Lung (tissue), 11 donors: ENCODE measurements at regions not wholly inside any gene's neighbourhood (a gene's known extent, or its start where the extent isn't known, plus 50 kb on each side); places are given as distances from the start of the nearest gene placed in this dataset.
"Not testable (repeated sequence)": the region's sequence is repeated elsewhere in the genome, so short reads cannot be mapped to it uniquely, and the experiment has no call there.

Experiments used
- ATAC-seq: fragments of 200-7000 bp; cut with Tn5 transposase; one replicate; pipeline ENCODE4 v1.9.1; 2020; ENCODE audit warnings: moderate number of reproducible peaks; ENCODE audit not compliant: insufficient read depth, low FRiP score
- DNase-seq, 3 donors: peaks; one replicate each; pipeline ENCODE4 v3.0.0-alpha.2; 2013 to 2017
- H3K27ac ChIP-seq, 2 donors: one replicate each; pipeline ENCODE4 v1.5.1; 2013; ENCODE audit warnings: mild to moderate bottlenecking in 2 of 2, moderate library complexity in 2 of 2, control low read depth in 1 of 2, inconsistent platforms in 1 of 2, low read depth in 1 of 2, low read length in 1 of 2
- H3K27me3 ChIP-seq, 3 donors: one replicate each; pipeline ENCODE4 v1.5.1; 2013; ENCODE audit warnings: low read length in 2 of 3; ENCODE audit not compliant: control insufficient read depth in 3 of 3, insufficient read depth in 3 of 3
- H3K36me3 ChIP-seq, 4 donors: one replicate each; pipeline ENCODE4 v1.5.1; 2013; ENCODE audit warnings: low read length in 4 of 4, mild to moderate bottlenecking in 1 of 4, moderate library complexity in 1 of 4; ENCODE audit not compliant: control insufficient read depth in 4 of 4, insufficient read depth in 4 of 4
- H3K4me1 ChIP-seq, 5 donors: one replicate each; pipeline ENCODE4 v1.5.1; 2013; ENCODE audit warnings: low read length in 5 of 5, mild to moderate bottlenecking in 2 of 5, moderate library complexity in 1 of 5; ENCODE audit not compliant: control insufficient read depth in 5 of 5, insufficient read depth in 5 of 5
- H3K4me3 ChIP-seq: one replicate; pipeline ENCODE4 v1.5.1; 2013; ENCODE audit warnings: mild to moderate bottlenecking, control low read depth, moderate library complexity
- H3K9ac ChIP-seq, 2 donors: one replicate each; pipeline ENCODE4 v1.5.1; 2013; ENCODE audit warnings: low read length in 2 of 2, control low read depth in 1 of 2; ENCODE audit not compliant: insufficient read depth in 1 of 2
- H3K9me3 ChIP-seq, 4 donors: one replicate each; pipeline ENCODE4 v1.5.1; 2013; ENCODE audit warnings: low read length in 3 of 4, mild to moderate bottlenecking in 1 of 4, moderate library complexity in 1 of 4; ENCODE audit not compliant: control insufficient read depth in 4 of 4, insufficient read depth in 3 of 4
- CTCF ChIP-seq: IDR thresholded peaks from 2 replicates; pipeline ENCODE4 v1.5.1; 2012; ENCODE audit warnings: mild to moderate bottlenecking; ENCODE audit errors: control extremely low read depth, extremely low read depth
- WGBS, 2 donors: extraction: QIAGEN DNeasy Blood & Tissue Kit; methylation state at CpG; one replicate each; pipeline ENCODE4 v1.1.7; 2013; 5-methylcytosine and 5-hydroxymethylcytosine counted together
- donor health status: control.
- donor health status: control.
- donor health status: Bipolar disorder and iron deficiency.
- donor health status: healthy.
- donor health status: DM: yes; HTN: yes; CAD: no.

- Histone ChIP-seq H3K9me3 (peaks cover 0 to 2% (median 0%) of the 10 kb centered on the region in 4 donors), H3K27ac (no peak overlapping the region), H3K9ac (no peak overlapping the region), H3K36me3 (no peaks in the 10 kb centered on the region), H3K4me3 (no peak overlapping the region), H3K27me3 (no peaks in the 10 kb centered on the region), H3K4me1 (peaks cover 0 to 2% (median 0%) of the 10 kb centered on the region in 5 donors)
- no peak for DNase-seq
- ATAC-seq: no peak
- TF ChIP-seq CTCF: no peak
Measured at GRCh38 chr6:130720076-130720715, 107.0 kb upstream of the SMLR1 start.

- TF ChIP-seq CTCF: no peak
- DNase-seq: no peak
Measured at GRCh38 chr6:130724089-130724488, 103.1 kb upstream of the SMLR1 start.

GRCh38 chr6:130725551-130725950, 101.7 kb upstream of the SMLR1 start:
- no peak overlapping the region for H3K4me3 ChIP-seq
- H3K9me3 ChIP-seq: peaks cover 0 to 1% (median 0%) of the 10 kb centered on the region in 4 donors
- no peak overlapping the region for H3K9ac ChIP-seq
- DNase-seq: peak in 1 of 3 donors; percentile 2
- no peak for TF ChIP-seq CTCF
- no peak for ATAC-seq
- peaks cover 0 to 1% (median 0%) of the 10 kb centered on the region in 5 donors for H3K4me1 ChIP-seq
- H3K27ac ChIP-seq: no peak overlapping the region
- no peaks in the 10 kb centered on the region for H3K36me3 ChIP-seq
- no peaks in the 10 kb centered on the region for H3K27me3 ChIP-seq

More at GRCh38 chr6:130724089-130724488, 103.1 kb upstream of the SMLR1 start:
- Histone ChIP-seq H3K9ac (no peak overlapping the region), H3K4me3 (no peak overlapping the region), H3K4me1 (peaks cover 0 to 2% (median 0%) of the 10 kb centered on the region in 5 donors), H3K27ac (no peak overlapping the region), H3K36me3 (no peaks in the 10 kb centered on the region), H3K9me3 (peaks cover 0 to 1% (median 0%) of the 10 kb centered on the region in 4 donors), H3K27me3 (no peaks in the 10 kb centered on the region)
- no peak for ATAC-seq

GRCh38 chr6:130728064-130728463, 99.1 kb upstream of the SMLR1 start:
- ATAC-seq, H3K27ac ChIP-seq: not testable (repeated sequence)
- WGBS, 2 donors: 77 to 88% methylated on average over 2 of the region's 2 CpGs

More at GRCh38 chr6:130728064-130728463, 99.1 kb upstream of the SMLR1 start:
- H3K36me3 ChIP-seq, DNase-seq, H3K4me1 ChIP-seq, H3K9ac ChIP-seq, H3K27me3 ChIP-seq, H3K4me3 ChIP-seq, H3K9me3 ChIP-seq: not testable (repeated sequence)
